ENCODE measurements at regions not wholly inside any gene's neighbourhood (a gene's known extent, or its start where the extent isn't known, plus 50 kb on each side); places are given as distances from the start of the nearest gene placed in this dataset.

- Mint-ChIP-seq H3K4me3 (peak overlapping the region; percentile 72), H3K9me3 (no peaks in the 10 kb centered on the region), H3K27ac (no peak overlapping the region), H3K36me3 (ENCODE audit: low read depth) (no peaks in the 10 kb centered on the region), H3K4me1 (peaks cover 7% of the 10 kb centered on the region), H3K27me3 (ENCODE audit: low read depth, poor library complexity) (peaks cover 37% of the 10 kb centered on the region)
- no peak for TF ChIP-seq CTCF (IDR thresholded peaks at IDR 0.05)
- DNase-seq = peak; percentile 62
Observed at GRCh38 chr5:127229185-127229889, 61.3 kb upstream of the MEGF10 start.

GRCh38 chr5:127231118-127231517 lies 59.5 kb upstream of the MEGF10 start:
- Mint-ChIP-seq H3K36me3 (ENCODE audit: low read depth) (no peaks in the 10 kb centered on the region), H3K4me1 (peaks cover 7% of the 10 kb centered on the region), H3K27ac (no peak overlapping the region), H3K27me3 (ENCODE audit: low read depth, poor library complexity) (peaks cover 37% of the 10 kb centered on the region), H3K4me3 (no peak overlapping the region), H3K9me3 (no peaks in the 10 kb centered on the region)
- TF ChIP-seq CTCF (IDR thresholded peaks at IDR 0.05) = no peak
- no peak for DNase-seq

GRCh38 chr5:127233590-127233989 lies 57.0 kb upstream of the MEGF10 start:
- Mint-ChIP-seq H3K27ac (no peak overlapping the region), H3K36me3 (ENCODE audit: low read depth) (no peaks in the 10 kb centered on the region), H3K9me3 (no peaks in the 10 kb centered on the region), H3K4me3 (no peak overlapping the region), H3K4me1 (peaks cover 4% of the 10 kb centered on the region), H3K27me3 (ENCODE audit: low read depth, poor library complexity) (peaks cover 27% of the 10 kb centered on the region)
- no peak for DNase-seq
- no peak for TF ChIP-seq CTCF (IDR thresholded peaks at IDR 0.05)

GRCh38 chr5:127235136-127235535 lies 55.5 kb upstream of the MEGF10 start:
- Mint-ChIP-seq H3K9me3 (no peaks in the 10 kb centered on the region), H3K27me3 (ENCODE audit: low read depth, poor library complexity) (peaks cover 15% of the 10 kb centered on the region), H3K36me3 (ENCODE audit: low read depth) (no peaks in the 10 kb centered on the region), H3K4me3 (no peak overlapping the region), H3K27ac (no peak overlapping the region), H3K4me1 (no peaks in the 10 kb centered on the region)
- DNase-seq = no peak
- TF ChIP-seq CTCF (IDR thresholded peaks at IDR 0.05) = no peak

GRCh38 chr5:127236254-127236653 lies 54.3 kb upstream of the MEGF10 start:
- Mint-ChIP-seq H3K9me3 (no peaks in the 10 kb centered on the region), H3K4me1 (no peaks in the 10 kb centered on the region), H3K36me3 (ENCODE audit: low read depth) (no peaks in the 10 kb centered on the region), H3K27me3 (ENCODE audit: low read depth, poor library complexity) (peaks cover 4% of the 10 kb centered on the region), H3K27ac (no peak overlapping the region), H3K4me3 (no peak overlapping the region)
- no peak for DNase-seq
- TF ChIP-seq CTCF (IDR thresholded peaks at IDR 0.05) = no peak

Data from nephron progenitor cell (in vitro differentiated cells).